ENCODE measurements at regions not wholly inside any gene's neighbourhood (a gene's known extent, or its start where the extent isn't known, plus 50 kb on each side); places are given as distances from the start of the nearest gene placed in this dataset.
"Not testable (repeated sequence)": the region's sequence is repeated elsewhere in the genome, so short reads cannot be mapped to it uniquely, and the experiment has no call there.

- DNase-seq (ENCODE audit: low spot score) = no peak
Measured at GRCh38 chr15:39022532-39023305, 458.1 kb upstream of the RASGRP1 start.

- no peak for DNase-seq (ENCODE audit: low spot score)
Measured at GRCh38 chr15:39025321-39025720, 460.7 kb upstream of the RASGRP1 start.

GRCh38 chr15:39025881-39026280 is 461.3 kb upstream of the RASGRP1 start:
- DNase-seq (ENCODE audit: low spot score) = no peak

GRCh38 chr15:39028069-39028468 is 463.5 kb upstream of the RASGRP1 start:
- no peak for DNase-seq (ENCODE audit: low spot score)

GRCh38 chr15:39029741-39030140 is 465.1 kb upstream of the RASGRP1 start:
- no peak for DNase-seq (ENCODE audit: low spot score)

- DNase-seq (ENCODE audit: low spot score) = no peak
Measured at GRCh38 chr15:39030291-39031070, 465.9 kb upstream of the RASGRP1 start.

GRCh38 chr15:39031596-39031995 is 467.0 kb upstream of the RASGRP1 start:
- DNase-seq (ENCODE audit: low spot score) = no peak

GRCh38 chr15:39034816-39035215 is 470.2 kb upstream of the RASGRP1 start:
- no peak for DNase-seq (ENCODE audit: low spot score)

GRCh38 chr15:39037611-39038010 is 473.0 kb upstream of the RASGRP1 start:
- not testable (repeated sequence) for DNase-seq (ENCODE audit: low spot score)

- no peak for DNase-seq (ENCODE audit: low spot score)
Measured at GRCh38 chr15:39040861-39041260, 476.2 kb upstream of the RASGRP1 start.

GRCh38 chr15:39041979-39042495 is 477.4 kb upstream of the RASGRP1 start:
- DNase-seq (ENCODE audit: low spot score) = no peak

GRCh38 chr15:39051626-39052322 is 487.2 kb upstream of the RASGRP1 start:
- DNase-seq (ENCODE audit: low spot score) = no peak

GRCh38 chr15:39052323-39052705 is 487.7 kb upstream of the RASGRP1 start:
- no peak for DNase-seq (ENCODE audit: low spot score)

GRCh38 chr15:39053480-39053879 is 488.9 kb upstream of the RASGRP1 start:
- DNase-seq (ENCODE audit: low spot score) = no peak

GRCh38 chr15:39054128-39054732 is 489.6 kb upstream of the RASGRP1 start:
- DNase-seq (ENCODE audit: low spot score) = no peak

- DNase-seq (ENCODE audit: low spot score) = no peak
Measured at GRCh38 chr15:39056357-39056756, 491.7 kb upstream of the RASGRP1 start.

GRCh38 chr15:39058351-39059131 is 493.9 kb upstream of the RASGRP1 start:
- no peak for DNase-seq (ENCODE audit: low spot score)

GRCh38 chr15:39059917-39060316 is 495.3 kb upstream of the RASGRP1 start:
- DNase-seq (ENCODE audit: low spot score) = no peak

- DNase-seq (ENCODE audit: low spot score) = no peak
Measured at GRCh38 chr15:39061952-39062464, 497.4 kb upstream of the RASGRP1 start.

- no peak for DNase-seq (ENCODE audit: low spot score)
Measured at GRCh38 chr15:39066677-39067076, 502.1 kb upstream of the RASGRP1 start.

All from HT-29 (cell line).